ENCODE measurements at regions not wholly inside any gene's neighbourhood (a gene's known extent, or its start where the extent isn't known, plus 50 kb on each side); places are given as distances from the start of the nearest gene placed in this dataset.

DNA sequence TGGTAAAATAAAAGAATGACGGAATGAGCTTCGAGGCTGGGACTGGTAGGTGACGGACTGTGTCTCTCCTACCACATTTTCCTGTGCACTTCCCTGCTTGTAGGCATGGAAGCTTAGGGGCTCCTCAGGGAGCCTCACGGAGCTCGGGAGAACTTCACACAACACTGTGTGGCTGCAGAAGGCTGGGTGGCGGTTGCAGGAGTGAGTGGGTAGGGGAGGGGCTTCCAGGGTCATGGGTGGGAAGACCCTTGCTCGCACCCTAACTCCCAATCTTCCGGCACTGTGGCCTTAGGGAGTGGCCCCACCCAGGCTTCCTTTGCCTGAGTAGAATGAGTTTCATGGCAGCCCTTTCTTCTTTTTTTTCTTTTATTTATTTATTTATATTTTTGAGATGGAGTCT, 128.6 kb downstream of the INHBB start:
- no peak overlapping the region for H3K4me3 ChIP-seq
- H3K36me3 ChIP-seq (replicated peaks; ENCODE audit: insufficient read depth, low read depth), result no peaks in the 10 kb centered on the region
- peaks cover 16% of the 10 kb centered on the region for H3K4me1 ChIP-seq (ENCODE audit: insufficient read depth)
- H3K9me3 ChIP-seq (ENCODE audit: low read depth), result no peaks in the 10 kb centered on the region
- H3K79me2 ChIP-seq, result no peaks in the 10 kb centered on the region
- no peak for DNase-seq (ENCODE audit: low spot score)
- no peak overlapping the region for H3K27ac ChIP-seq
- no peaks in the 10 kb centered on the region for H3K27me3 ChIP-seq
- H3K9me2 ChIP-seq (replicated peaks; ENCODE audit: insufficient read depth), result no peaks in the 10 kb centered on the region
- WGBS (ENCODE audit: low lambda C conversion rate, missing lambda C conversion rate), result 93% methylated on average over 8 of the region's 8 CpGs
- no peaks in the 10 kb centered on the region for H4K20me1 ChIP-seq (ENCODE audit: insufficient read depth, poor library complexity, severe bottlenecking)
- TF ChIP-seq EZH2 (IDR thresholded peaks at IDR 0.05; ENCODE audit: borderline replicate concordance) (no peak), EZH2phosphoT487 (IDR thresholded peaks at IDR 0.05; ENCODE audit: low read depth, severe bottlenecking, unreplicated experiment) (no peak)
- TF ChIP-seq, protein P1, sequence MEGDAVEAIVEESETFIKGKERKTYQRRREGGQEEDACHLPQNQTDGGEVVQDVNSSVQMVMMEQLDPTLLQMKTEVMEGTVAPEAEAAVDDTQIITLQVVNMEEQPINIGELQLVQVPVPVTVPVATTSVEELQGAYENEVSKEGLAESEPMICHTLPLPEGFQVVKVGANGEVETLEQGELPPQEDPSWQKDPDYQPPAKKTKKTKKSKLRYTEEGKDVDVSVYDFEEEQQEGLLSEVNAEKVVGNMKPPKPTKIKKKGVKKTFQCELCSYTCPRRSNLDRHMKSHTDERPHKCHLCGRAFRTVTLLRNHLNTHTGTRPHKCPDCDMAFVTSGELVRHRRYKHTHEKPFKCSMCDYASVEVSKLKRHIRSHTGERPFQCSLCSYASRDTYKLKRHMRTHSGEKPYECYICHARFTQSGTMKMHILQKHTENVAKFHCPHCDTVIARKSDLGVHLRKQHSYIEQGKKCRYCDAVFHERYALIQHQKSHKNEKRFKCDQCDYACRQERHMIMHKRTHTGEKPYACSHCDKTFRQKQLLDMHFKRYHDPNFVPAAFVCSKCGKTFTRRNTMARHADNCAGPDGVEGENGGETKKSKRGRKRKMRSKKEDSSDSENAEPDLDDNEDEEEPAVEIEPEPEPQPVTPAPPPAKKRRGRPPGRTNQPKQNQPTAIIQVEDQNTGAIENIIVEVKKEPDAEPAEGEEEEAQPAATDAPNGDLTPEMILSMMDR (IDR thresholded peaks at IDR 0.05; ENCODE audit: poor library complexity), result no peak
- no peak overlapping the region for H3K4me2 ChIP-seq
- H2AFZ ChIP-seq, result no peak overlapping the region

DNA sequence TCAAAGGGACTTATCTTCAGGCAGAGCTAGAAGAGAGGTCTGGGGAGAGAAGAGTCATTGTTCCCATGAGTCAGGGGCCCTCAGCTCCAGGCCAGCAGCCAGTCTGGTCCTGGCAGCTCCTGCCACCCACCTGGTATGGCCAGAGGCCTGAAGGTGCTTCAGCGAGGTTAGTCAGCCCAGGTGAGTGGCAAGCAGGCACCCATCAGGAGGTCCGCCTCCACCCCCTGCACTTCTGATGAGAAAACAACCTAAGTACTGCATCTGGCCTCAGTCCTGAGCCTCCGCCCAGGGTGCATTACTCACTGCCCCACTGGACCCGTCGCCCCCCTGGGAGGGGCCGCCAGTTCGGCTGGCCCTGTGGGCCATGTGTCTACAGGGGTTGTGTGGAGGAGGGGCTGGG, 130.2 kb downstream of the INHBB start:
- H3K36me3 ChIP-seq (replicated peaks; ENCODE audit: insufficient read depth, low read depth), result no peaks in the 10 kb centered on the region
- no peaks in the 10 kb centered on the region for H3K79me2 ChIP-seq
- H3K27me3 ChIP-seq, result no peaks in the 10 kb centered on the region
- no peaks in the 10 kb centered on the region for H4K20me1 ChIP-seq (ENCODE audit: insufficient read depth, poor library complexity, severe bottlenecking)
- WGBS (ENCODE audit: low lambda C conversion rate, missing lambda C conversion rate), result 90% methylated on average over 7 of the region's 7 CpGs
- H3K9me3 ChIP-seq (ENCODE audit: low read depth), result no peaks in the 10 kb centered on the region
- H2AFZ ChIP-seq, result no peak overlapping the region
- no peak for TF ChIP-seq EZH2phosphoT487 (IDR thresholded peaks at IDR 0.05; ENCODE audit: low read depth, severe bottlenecking, unreplicated experiment)
- H3K27ac ChIP-seq, result no peak overlapping the region
- peaks cover 1% of the 10 kb centered on the region for H3K4me1 ChIP-seq (ENCODE audit: insufficient read depth)
- H3K9me2 ChIP-seq (replicated peaks; ENCODE audit: insufficient read depth), result no peaks in the 10 kb centered on the region
- H3K4me2 ChIP-seq, result no peak overlapping the region
- no peak for DNase-seq (ENCODE audit: low spot score)
- H3K4me3 ChIP-seq, result no peak overlapping the region

DNA sequence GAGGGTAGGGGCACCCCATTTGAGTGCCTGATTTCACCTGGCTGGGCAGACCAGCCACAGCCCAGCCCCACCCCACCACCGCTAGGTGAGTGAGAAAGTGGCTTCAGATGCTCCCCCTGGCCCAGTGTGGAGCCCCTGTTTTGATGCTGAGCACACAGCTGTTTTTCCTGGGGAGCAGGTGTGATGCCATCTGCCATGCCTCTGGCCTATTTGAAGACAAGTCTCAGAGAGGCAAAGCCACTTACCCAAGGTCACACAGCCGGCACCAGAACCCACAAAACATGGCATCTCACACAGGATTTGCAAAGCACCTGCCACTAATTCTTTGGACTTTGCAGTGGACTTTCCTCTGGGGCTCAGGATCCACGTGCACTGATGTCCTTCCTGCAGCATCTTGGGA, 131.3 kb downstream of the INHBB start:
- no peaks in the 10 kb centered on the region for H3K36me3 ChIP-seq (replicated peaks; ENCODE audit: insufficient read depth, low read depth)
- no peak overlapping the region for H3K4me2 ChIP-seq
- no peak for DNase-seq (ENCODE audit: low spot score)
- H3K27ac ChIP-seq, result no peak overlapping the region
- H4K20me1 ChIP-seq (ENCODE audit: insufficient read depth, poor library complexity, severe bottlenecking), result no peaks in the 10 kb centered on the region
- no peaks in the 10 kb centered on the region for H3K9me2 ChIP-seq (replicated peaks; ENCODE audit: insufficient read depth)
- no peaks in the 10 kb centered on the region for H3K9me3 ChIP-seq (ENCODE audit: low read depth)
- no peak overlapping the region for H2AFZ ChIP-seq
- WGBS (ENCODE audit: low lambda C conversion rate, missing lambda C conversion rate), result 88% methylated on average over 3 of the region's 3 CpGs
- H3K79me2 ChIP-seq, result no peaks in the 10 kb centered on the region
- no peak for TF ChIP-seq EZH2 (IDR thresholded peaks at IDR 0.05; ENCODE audit: borderline replicate concordance)
- no peak for TF ChIP-seq EZH2phosphoT487 (IDR thresholded peaks at IDR 0.05; ENCODE audit: low read depth, severe bottlenecking, unreplicated experiment)
- TF ChIP-seq, protein P1 (IDR thresholded peaks at IDR 0.05; ENCODE audit: poor library complexity), result no peak
- H3K4me3 ChIP-seq, result no peak overlapping the region
- no peaks in the 10 kb centered on the region for H3K4me1 ChIP-seq (ENCODE audit: insufficient read depth)
- H3K27me3 ChIP-seq, result no peaks in the 10 kb centered on the region

DNA sequence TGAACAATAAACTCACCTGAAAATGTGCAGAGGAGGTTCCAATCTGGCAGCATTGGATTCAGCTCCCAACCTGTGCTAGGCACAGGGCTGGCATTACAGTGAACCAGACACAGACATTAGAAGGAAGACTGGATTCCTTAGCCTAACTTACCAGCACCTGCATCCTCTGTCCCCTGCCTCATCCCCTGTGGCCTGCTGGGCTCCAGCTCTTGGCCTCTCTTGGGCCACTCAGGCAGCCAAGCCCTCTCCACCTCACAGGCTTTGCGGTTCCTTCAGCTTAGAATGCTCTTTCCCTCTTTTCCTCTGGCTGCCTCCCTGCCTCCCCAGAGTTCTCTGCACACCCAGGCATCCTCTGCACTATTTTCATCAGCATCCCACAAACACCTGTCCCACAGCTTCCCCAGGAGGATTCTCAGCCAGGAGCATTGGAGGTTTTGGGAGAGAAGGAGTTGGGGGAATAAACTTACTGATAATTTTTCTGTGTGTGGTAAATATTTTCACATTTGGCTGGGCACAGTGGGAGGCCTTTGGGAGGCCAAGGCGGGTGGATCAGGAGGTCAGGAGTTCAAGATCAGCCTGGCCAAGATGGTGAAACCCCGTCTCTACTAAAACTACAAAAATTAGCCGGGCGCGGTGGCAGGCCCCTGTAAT, 132.0 kb downstream of the INHBB start:
- Histone ChIP-seq H3K4me1 (ENCODE audit: insufficient read depth) (no peaks in the 10 kb centered on the region), H4K20me1 (ENCODE audit: insufficient read depth, poor library complexity, severe bottlenecking) (no peaks in the 10 kb centered on the region), H3K27me3 (no peaks in the 10 kb centered on the region), H3K4me2 (no peak overlapping the region), H3K36me3 (replicated peaks; ENCODE audit: insufficient read depth, low read depth) (no peaks in the 10 kb centered on the region), H3K9me2 (replicated peaks; ENCODE audit: insufficient read depth) (no peaks in the 10 kb centered on the region), H3K27ac (no peak overlapping the region), H2AFZ (no peak overlapping the region), H3K9me3 (ENCODE audit: low read depth) (no peaks in the 10 kb centered on the region), H3K4me3 (no peak overlapping the region), H3K79me2 (no peaks in the 10 kb centered on the region)
- 97% methylated on average over 6 of the region's 6 CpGs for WGBS (ENCODE audit: low lambda C conversion rate, missing lambda C conversion rate)
- DNase-seq (ENCODE audit: low spot score), result no peak
- TF ChIP-seq, protein P1 (IDR thresholded peaks at IDR 0.05; ENCODE audit: poor library complexity), result no peak
- TF ChIP-seq EZH2phosphoT487 (IDR thresholded peaks at IDR 0.05; ENCODE audit: low read depth, severe bottlenecking, unreplicated experiment) (no peak), EZH2 (IDR thresholded peaks at IDR 0.05; ENCODE audit: borderline replicate concordance) (no peak)

Data from hepatocyte (in vitro differentiated cells).